ENCODE measurements at regions not wholly inside any gene's neighbourhood (a gene's known extent, or its start where the extent isn't known, plus 50 kb on each side); places are given as distances from the start of the nearest gene placed in this dataset.

DNA sequence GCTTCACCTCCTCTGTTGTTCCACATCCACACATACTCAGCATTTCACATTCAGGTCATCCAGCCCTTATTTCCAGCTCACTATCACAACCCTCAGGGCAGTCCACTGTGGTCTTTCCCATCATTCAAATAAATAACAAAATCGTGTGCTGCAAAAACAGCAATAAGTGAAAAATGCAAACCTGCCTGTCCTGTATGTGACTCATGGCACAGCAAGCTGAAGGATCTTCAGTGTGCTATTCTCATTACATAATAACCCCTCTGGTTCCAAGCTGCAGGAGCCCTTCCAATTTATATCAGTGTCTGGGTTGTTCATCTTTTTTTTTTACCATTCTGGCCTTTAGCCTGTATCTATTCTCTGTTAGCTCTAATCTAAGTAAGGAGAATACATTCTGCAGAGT lies 185.3 kb upstream of the UBE2E2 start:
- no peak for TF ChIP-seq SIN3A (IDR thresholded peaks at IDR 0.05; ENCODE audit: borderline replicate concordance, insufficient read depth, low read length)
- no peak for TF ChIP-seq FOXP2 (optimal IDR thresholded peaks at IDR 0.05; ENCODE audit: borderline replicate concordance, extremely low read depth, extremely low read length, insufficient read depth)
- no peak for TF ChIP-seq POLR2AphosphoS5 (IDR thresholded peaks at IDR 0.05; ENCODE audit: low read depth, low read length)
- no peak for TF ChIP-seq TAF1 (IDR thresholded peaks at IDR 0.05; ENCODE audit: borderline replicate concordance, insufficient read depth, low read length)
- TF ChIP-seq, protein P1, sequence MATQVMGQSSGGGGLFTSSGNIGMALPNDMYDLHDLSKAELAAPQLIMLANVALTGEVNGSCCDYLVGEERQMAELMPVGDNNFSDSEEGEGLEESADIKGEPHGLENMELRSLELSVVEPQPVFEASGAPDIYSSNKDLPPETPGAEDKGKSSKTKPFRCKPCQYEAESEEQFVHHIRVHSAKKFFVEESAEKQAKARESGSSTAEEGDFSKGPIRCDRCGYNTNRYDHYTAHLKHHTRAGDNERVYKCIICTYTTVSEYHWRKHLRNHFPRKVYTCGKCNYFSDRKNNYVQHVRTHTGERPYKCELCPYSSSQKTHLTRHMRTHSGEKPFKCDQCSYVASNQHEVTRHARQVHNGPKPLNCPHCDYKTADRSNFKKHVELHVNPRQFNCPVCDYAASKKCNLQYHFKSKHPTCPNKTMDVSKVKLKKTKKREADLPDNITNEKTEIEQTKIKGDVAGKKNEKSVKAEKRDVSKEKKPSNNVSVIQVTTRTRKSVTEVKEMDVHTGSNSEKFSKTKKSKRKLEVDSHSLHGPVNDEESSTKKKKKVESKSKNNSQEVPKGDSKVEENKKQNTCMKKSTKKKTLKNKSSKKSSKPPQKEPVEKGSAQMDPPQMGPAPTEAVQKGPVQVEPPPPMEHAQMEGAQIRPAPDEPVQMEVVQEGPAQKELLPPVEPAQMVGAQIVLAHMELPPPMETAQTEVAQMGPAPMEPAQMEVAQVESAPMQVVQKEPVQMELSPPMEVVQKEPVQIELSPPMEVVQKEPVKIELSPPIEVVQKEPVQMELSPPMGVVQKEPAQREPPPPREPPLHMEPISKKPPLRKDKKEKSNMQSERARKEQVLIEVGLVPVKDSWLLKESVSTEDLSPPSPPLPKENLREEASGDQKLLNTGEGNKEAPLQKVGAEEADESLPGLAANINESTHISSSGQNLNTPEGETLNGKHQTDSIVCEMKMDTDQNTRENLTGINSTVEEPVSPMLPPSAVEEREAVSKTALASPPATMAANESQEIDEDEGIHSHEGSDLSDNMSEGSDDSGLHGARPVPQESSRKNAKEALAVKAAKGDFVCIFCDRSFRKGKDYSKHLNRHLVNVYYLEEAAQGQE (IDR thresholded peaks at IDR 0.05; ENCODE audit: insufficient read depth in 1 of 2, low read depth in 2 of 2, low read length in 2 of 2), result no peak

DNA sequence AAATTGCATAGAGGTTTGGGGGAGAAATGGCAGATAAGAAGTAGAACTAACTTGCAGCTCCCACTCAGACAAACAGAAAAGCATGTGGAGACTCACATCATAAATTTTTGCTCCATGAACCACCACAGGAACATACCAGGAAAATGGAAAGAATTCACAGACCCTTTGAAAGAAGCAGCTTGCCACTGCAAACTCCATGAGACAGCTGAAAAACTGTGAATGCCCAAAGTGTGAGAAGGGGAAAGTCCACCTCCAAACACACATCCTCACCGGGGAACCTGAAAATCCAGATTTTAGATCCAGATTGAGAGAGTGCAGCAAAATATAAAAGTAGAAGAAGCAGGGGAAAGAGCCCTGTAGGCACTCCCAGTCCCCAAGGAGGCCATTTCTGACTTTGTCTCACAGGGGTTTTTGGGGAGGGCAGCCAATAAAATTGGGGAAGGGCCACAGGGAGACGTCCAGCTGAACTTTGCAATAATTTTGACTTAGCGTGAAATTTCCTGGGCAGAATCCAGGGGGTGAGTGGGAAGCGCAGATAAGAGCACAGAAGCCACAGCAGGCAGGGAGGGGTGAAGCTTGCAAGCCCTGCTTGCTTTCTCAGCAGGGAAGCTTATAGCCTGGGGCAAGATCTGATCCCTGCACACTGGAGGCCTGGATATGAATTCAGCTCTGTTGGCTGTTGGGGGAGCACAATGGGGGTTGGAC lies 183.4 kb upstream of the UBE2E2 start:
- no peak for TF ChIP-seq FOXP2 (optimal IDR thresholded peaks at IDR 0.05; ENCODE audit: borderline replicate concordance, extremely low read depth, extremely low read length, insufficient read depth)
- TF ChIP-seq POLR2AphosphoS5 (IDR thresholded peaks at IDR 0.05; ENCODE audit: low read depth, low read length), result no peak
- TF ChIP-seq, protein P1 (IDR thresholded peaks at IDR 0.05; ENCODE audit: insufficient read depth in 1 of 2, low read depth in 2 of 2, low read length in 2 of 2), result no peak
- TF ChIP-seq SIN3A (IDR thresholded peaks at IDR 0.05; ENCODE audit: borderline replicate concordance, insufficient read depth, low read length), result no peak
- TF ChIP-seq TAF1 (IDR thresholded peaks at IDR 0.05; ENCODE audit: borderline replicate concordance, insufficient read depth, low read length), result no peak

DNA sequence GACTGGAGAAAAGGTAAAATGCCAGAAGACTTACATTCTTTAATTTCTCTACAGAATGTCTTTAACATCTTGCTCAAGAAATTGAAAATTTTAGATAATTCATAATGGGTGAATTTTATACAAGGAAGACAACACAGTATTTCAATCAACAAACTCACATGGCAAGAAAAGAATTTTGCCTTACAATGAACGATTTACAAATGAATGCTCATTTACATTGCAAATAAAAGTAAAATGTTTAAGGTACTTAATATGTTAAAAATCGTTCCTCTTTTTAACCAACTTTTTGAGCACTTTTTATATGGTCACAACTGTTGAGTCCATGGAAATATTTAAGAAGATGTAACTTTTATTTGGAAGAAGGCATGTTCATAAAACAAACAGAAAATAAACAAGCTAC lies 174.8 kb upstream of the UBE2E2 start:
- no peak for TF ChIP-seq FOXP2 (optimal IDR thresholded peaks at IDR 0.05; ENCODE audit: borderline replicate concordance, extremely low read depth, extremely low read length, insufficient read depth)
- TF ChIP-seq SIN3A (IDR thresholded peaks at IDR 0.05; ENCODE audit: borderline replicate concordance, insufficient read depth, low read length), result no peak
- no peak for TF ChIP-seq POLR2AphosphoS5 (IDR thresholded peaks at IDR 0.05; ENCODE audit: low read depth, low read length)
- TF ChIP-seq, protein P1 (IDR thresholded peaks at IDR 0.05; ENCODE audit: insufficient read depth in 1 of 2, low read depth in 2 of 2, low read length in 2 of 2), result no peak
- TF ChIP-seq TAF1 (IDR thresholded peaks at IDR 0.05; ENCODE audit: borderline replicate concordance, insufficient read depth, low read length), result no peak

DNA sequence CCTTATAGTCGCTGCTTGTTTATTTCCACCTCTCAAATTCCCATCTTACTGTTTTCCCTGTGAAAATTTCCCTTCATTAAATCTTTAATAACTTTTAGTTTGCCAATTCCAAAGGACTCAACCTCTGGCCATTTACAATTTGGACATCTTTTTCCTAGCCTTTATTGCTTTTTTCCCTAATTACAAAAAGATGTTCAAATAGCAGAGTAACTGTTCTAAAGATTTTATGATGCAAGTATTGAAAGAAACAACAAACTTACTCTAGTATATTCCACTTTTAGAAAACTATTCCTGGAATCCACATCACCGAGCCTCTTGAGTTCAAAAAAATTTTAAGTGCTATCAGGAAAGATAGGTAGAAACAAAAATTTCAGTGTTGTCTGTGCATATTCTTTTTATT lies 174.1 kb upstream of the UBE2E2 start:
- TF ChIP-seq TAF1 (IDR thresholded peaks at IDR 0.05; ENCODE audit: borderline replicate concordance, insufficient read depth, low read length) (no peak), SIN3A (IDR thresholded peaks at IDR 0.05; ENCODE audit: borderline replicate concordance, insufficient read depth, low read length) (no peak), POLR2AphosphoS5 (IDR thresholded peaks at IDR 0.05; ENCODE audit: low read depth, low read length) (no peak), FOXP2 (optimal IDR thresholded peaks at IDR 0.05; ENCODE audit: borderline replicate concordance, extremely low read depth, extremely low read length, insufficient read depth) (no peak)
- TF ChIP-seq, protein P1 (IDR thresholded peaks at IDR 0.05; ENCODE audit: insufficient read depth in 1 of 2, low read depth in 2 of 2, low read length in 2 of 2), result no peak
